ENCODE measurements at regions not wholly inside any gene's neighbourhood (a gene's known extent, or its start where the extent isn't known, plus 50 kb on each side); places are given as distances from the start of the nearest gene placed in this dataset.

- Histone ChIP-seq H3K14ac (ENCODE audit: insufficient read depth, low read length) (no peak overlapping the region), H2BK120ac (ENCODE audit: low read depth, low read length, poor library complexity, severe bottlenecking) (no peak overlapping the region), H4K20me1 (ENCODE audit: control insufficient read depth, insufficient read depth, insufficient read length) (no peaks in the 10 kb centered on the region), H3T11ph (ENCODE audit: low read length) (no peak overlapping the region), H3K18ac (ENCODE audit: insufficient read length, low read depth, low read length) (no peak overlapping the region), H2BK5ac (ENCODE audit: insufficient read length, low read length) (no peak overlapping the region), H2BK15ac (ENCODE audit: low read depth, low read length) (no peak overlapping the region), H3K79me1 (ENCODE audit: insufficient read depth, low read depth, low read length, poor library complexity, severe bottlenecking) (no peaks in the 10 kb centered on the region), H2BK20ac (ENCODE audit: low read depth, low read length, poor library complexity, severe bottlenecking) (no peak overlapping the region), H3K27me3 (ENCODE audit: insufficient read depth, low read length) (no peaks in the 10 kb centered on the region), H3K9ac (ENCODE audit: extremely low read depth, insufficient read length, low read length) (no peak overlapping the region), H4K91ac (ENCODE audit: insufficient read length, low read depth, low read length) (no peak overlapping the region), H3K27ac (ENCODE audit: insufficient read length, low read depth, low read length) (no peak overlapping the region), H3K23me2 (ENCODE audit: insufficient read length, low read depth, low read length, poor library complexity, severe bottlenecking) (no peaks in the 10 kb centered on the region), H4K5ac (ENCODE audit: insufficient read length, low read depth, low read length) (no peak overlapping the region), H3K4ac (ENCODE audit: low read depth, low read length) (no peak overlapping the region), H2AFZ (ENCODE audit: low read length) (no peak overlapping the region), H3K9me3 (ENCODE audit: control insufficient read depth, low read depth, low read length) (no peaks in the 10 kb centered on the region), H3K23ac (ENCODE audit: insufficient read length, low read depth, low read length) (no peak overlapping the region), H3K4me1 (ENCODE audit: insufficient read depth, low read length) (no peaks in the 10 kb centered on the region), H4K8ac (replicated peaks; ENCODE audit: insufficient read length, low read depth, low read length) (no peak overlapping the region), H2BK12ac (ENCODE audit: insufficient read length, low read depth, low read length) (no peak overlapping the region), H3K56ac (ENCODE audit: insufficient read length, low read depth, low read length) (no peak overlapping the region), H2AK5ac (ENCODE audit: insufficient read length, low read length) (no peak overlapping the region), H3K4me2 (ENCODE audit: insufficient read depth, insufficient read length, low read length) (no peak overlapping the region), H3K79me2 (ENCODE audit: insufficient read depth, low read length) (no peaks in the 10 kb centered on the region)
- no peak overlapping the region for H3K4me3 Mint-ChIP-seq
- TF ChIP-seq CTCF (conservative IDR thresholded peaks at IDR 0.05): no peak
- DNase-seq: no peak
- H3K9me3 Mint-ChIP-seq: peaks cover 12% of the 10 kb centered on the region in 2 experiments
- H3K4me1 Mint-ChIP-seq: peaks cover 3 to 8% of the 10 kb centered on the region in 2 experiments; a peak in 2 of 4 replicates
- WGBS (ENCODE audit: extremely low coverage, insufficient read length, low lambda C conversion rate): no CpG with 5 or more reads among the region's 1 CpG
- H3K36me3 Mint-ChIP-seq (ENCODE audit: insufficient read depth in 1 of 3, low read depth in 3 of 3): peaks cover 8 to 13% (median 9%) of the 10 kb centered on the region in 3 experiments
- H3K27me3 Mint-ChIP-seq (ENCODE audit: low read depth): no peaks in the 10 kb centered on the region; the same call in 1 of the 2 replicates
- no peak overlapping the region for H3K27ac Mint-ChIP-seq
Measured at GRCh38 chr5:26538226-26538625, 500.2 kb downstream of the CDH9 start.
